ENCODE measurements at regions not wholly inside any gene's neighbourhood (a gene's known extent, or its start where the extent isn't known, plus 50 kb on each side); places are given as distances from the start of the nearest gene placed in this dataset.

GRCh38 chr2:60706021-60706420 lies 50.0 kb upstream of the PAPOLG start:
- TF ChIP-seq CTCF (IDR thresholded peaks at IDR 0.05): no peak
- TF ChIP-seq POLR2A (IDR thresholded peaks at IDR 0.05): no peak

Data from body of pancreas (tissue), 4 donors.